Endothelial cell of hepatic sinusoid (primary cell): ENCODE measurements at regions not wholly inside any gene's neighbourhood (a gene's known extent, or its start where the extent isn't known, plus 50 kb on each side); places are given as distances from the start of the nearest gene placed in this dataset.

Experiments used
- in situ Hi-C: cut with HindIII; loops from 2 replicates; pipeline ENCODE4 v1.10.0; 2017; ENCODE audit warnings: low sequenced_read_pairs

- in situ Hi-C loops, result no loop called here
Observed at GRCh38 chr16:20175358-20175757, 101.7 kb upstream of the GPR139 start.

GRCh38 chr16:20167323-20167722, 93.6 kb upstream of the GPR139 start:
- in situ Hi-C loops, result no loop called here

GRCh38 chr16:20166531-20167235, 93.0 kb upstream of the GPR139 start:
- in situ Hi-C loops, result no loop called here

- in situ Hi-C loops, result no loop called here
Observed at GRCh38 chr16:20153444-20153843, 79.8 kb upstream of the GPR139 start.

GRCh38 chr16:20147091-20147490, 73.4 kb upstream of the GPR139 start:
- in situ Hi-C loops, result no loop called here

GRCh38 chr16:20141956-20142355, 68.3 kb upstream of the GPR139 start:
- in situ Hi-C loops, result no loop called here

- in situ Hi-C loops, result no loop called here
Observed at GRCh38 chr16:20137909-20138308, 64.2 kb upstream of the GPR139 start.

GRCh38 chr16:20137194-20137593, 63.5 kb upstream of the GPR139 start:
- in situ Hi-C loops, result no loop called here

- in situ Hi-C loops, result no loop called here
Observed at GRCh38 chr16:20136446-20136968, 62.8 kb upstream of the GPR139 start.

- in situ Hi-C loops, result loop anchor here (5.0 kb wide), 1 partner anchor 52 kb away; no protein-coding TSS in a partner anchor
Observed at GRCh38 chr16:20129375-20129774, 55.7 kb upstream of the GPR139 start.
